ENCODE measurements at regions not wholly inside any gene's neighbourhood (a gene's known extent, or its start where the extent isn't known, plus 50 kb on each side); places are given as distances from the start of the nearest gene placed in this dataset.

- no peak for DNase-seq (ENCODE audit: low spot score)
Measured at GRCh38 chr12:124630791-124631313, 63.4 kb upstream of the NCOR2 start.

- DNase-seq (ENCODE audit: low spot score) = no peak
Measured at GRCh38 chr12:124629789-124630480, 62.5 kb upstream of the NCOR2 start.

- no peak for DNase-seq (ENCODE audit: low spot score)
Measured at GRCh38 chr12:124629117-124629516, 61.7 kb upstream of the NCOR2 start.

GRCh38 chr12:124627956-124628355 is 60.5 kb upstream of the NCOR2 start:
- DNase-seq (ENCODE audit: low spot score) = no peak

- DNase-seq (ENCODE audit: low spot score) = peak; percentile 80
Measured at GRCh38 chr12:124626971-124627411, 59.6 kb upstream of the NCOR2 start.

- peak; percentile 77 for DNase-seq (ENCODE audit: low spot score)
Measured at GRCh38 chr12:124625867-124626675, 58.7 kb upstream of the NCOR2 start.

GRCh38 chr12:124624823-124625222 is 57.4 kb upstream of the NCOR2 start:
- DNase-seq (ENCODE audit: low spot score) = no peak

- no peak for DNase-seq (ENCODE audit: low spot score)
Measured at GRCh38 chr12:124623344-124624035, 56.1 kb upstream of the NCOR2 start.

- DNase-seq (ENCODE audit: low spot score) = no peak
Measured at GRCh38 chr12:124622764-124623163, 55.4 kb upstream of the NCOR2 start.

GRCh38 chr12:124622331-124622730 is 54.9 kb upstream of the NCOR2 start:
- no peak for DNase-seq (ENCODE audit: low spot score)

GRCh38 chr12:124621296-124621660 is 53.9 kb upstream of the NCOR2 start:
- peak; percentile 85 for DNase-seq (ENCODE audit: low spot score)

GRCh38 chr12:124620606-124621295 is 53.3 kb upstream of the NCOR2 start:
- no peak for DNase-seq (ENCODE audit: low spot score)

- no peak for DNase-seq (ENCODE audit: low spot score)
Measured at GRCh38 chr12:124618291-124618902, 51.0 kb upstream of the NCOR2 start.

- no peak for DNase-seq (ENCODE audit: low spot score)
Measured at GRCh38 chr12:124617615-124618014, 50.2 kb upstream of the NCOR2 start.
